ENCODE measurements at regions not wholly inside any gene's neighbourhood (a gene's known extent, or its start where the extent isn't known, plus 50 kb on each side); places are given as distances from the start of the nearest gene placed in this dataset. TPM values are rescaled to one million over a fixed set of nuclear protein-coding genes. Genes with fewer than 3 reads are reported as not detected.

GRCh38 chr10:105352281-105352680, 711.2 kb downstream of the SORCS3 start:
- no peak for DNase-seq

- no peak for DNase-seq
Observed at GRCh38 chr10:105351187-105351586, 710.1 kb downstream of the SORCS3 start.

GRCh38 chr10:105347487-105347886, 706.4 kb downstream of the SORCS3 start:
- DNase-seq: no peak

- DNase-seq: no peak
Observed at GRCh38 chr10:105342606-105343005, 701.5 kb downstream of the SORCS3 start.

- DNase-seq: no peak
Observed at GRCh38 chr10:105339669-105340068, 698.6 kb downstream of the SORCS3 start.

GRCh38 chr10:105328503-105329133, 687.5 kb downstream of the SORCS3 start:
- no peak for DNase-seq

Small RNAs in the stretch of these regions (small RNA-seq; reads per million reads assigned to genes)
- gene RNU6-463P: not detected
